GM13976 (cell line): ENCODE measurements at regions not wholly inside any gene's neighbourhood (a gene's known extent, or its start where the extent isn't known, plus 50 kb on each side); places are given as distances from the start of the nearest gene placed in this dataset.

Experiments
- DNase-seq: peaks from one replicate; pipeline ENCODE4 v3.0.0; 2012; ENCODE audit warnings: low spot score
- in situ Hi-C: fragments of 300-500 bp; cut with MboI; formaldehyde crosslinking; loops from one replicate; pipeline ENCODE4 v1.12.0; 2022; ENCODE audit warnings: low sequenced_read_pairs, mixed read lengths, inconsistent platforms; ENCODE audit not compliant: unreplicated experiment
- TF ChIP-seq, protein P1 (sequence below): IDR thresholded peaks from 2 replicates; pipeline ENCODE4 v1.5.1; 2012; ENCODE audit warnings: borderline replicate concordance, mild to moderate bottlenecking; ENCODE audit not compliant: insufficient read depth; ENCODE audit errors: extremely low read depth, missing control alignments, control extremely low read depth

- no peak for DNase-seq
- TF ChIP-seq, protein P1, sequence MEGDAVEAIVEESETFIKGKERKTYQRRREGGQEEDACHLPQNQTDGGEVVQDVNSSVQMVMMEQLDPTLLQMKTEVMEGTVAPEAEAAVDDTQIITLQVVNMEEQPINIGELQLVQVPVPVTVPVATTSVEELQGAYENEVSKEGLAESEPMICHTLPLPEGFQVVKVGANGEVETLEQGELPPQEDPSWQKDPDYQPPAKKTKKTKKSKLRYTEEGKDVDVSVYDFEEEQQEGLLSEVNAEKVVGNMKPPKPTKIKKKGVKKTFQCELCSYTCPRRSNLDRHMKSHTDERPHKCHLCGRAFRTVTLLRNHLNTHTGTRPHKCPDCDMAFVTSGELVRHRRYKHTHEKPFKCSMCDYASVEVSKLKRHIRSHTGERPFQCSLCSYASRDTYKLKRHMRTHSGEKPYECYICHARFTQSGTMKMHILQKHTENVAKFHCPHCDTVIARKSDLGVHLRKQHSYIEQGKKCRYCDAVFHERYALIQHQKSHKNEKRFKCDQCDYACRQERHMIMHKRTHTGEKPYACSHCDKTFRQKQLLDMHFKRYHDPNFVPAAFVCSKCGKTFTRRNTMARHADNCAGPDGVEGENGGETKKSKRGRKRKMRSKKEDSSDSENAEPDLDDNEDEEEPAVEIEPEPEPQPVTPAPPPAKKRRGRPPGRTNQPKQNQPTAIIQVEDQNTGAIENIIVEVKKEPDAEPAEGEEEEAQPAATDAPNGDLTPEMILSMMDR = no peak
- in situ Hi-C loops = no loop called here
Measured at GRCh38 chr2:58614219-58614618, 373.1 kb upstream of the FANCL start.

- in situ Hi-C loops = no loop called here
- no peak for DNase-seq
- TF ChIP-seq, protein P1 = no peak
Measured at GRCh38 chr2:58612973-58613372, 371.8 kb upstream of the FANCL start.

DNA sequence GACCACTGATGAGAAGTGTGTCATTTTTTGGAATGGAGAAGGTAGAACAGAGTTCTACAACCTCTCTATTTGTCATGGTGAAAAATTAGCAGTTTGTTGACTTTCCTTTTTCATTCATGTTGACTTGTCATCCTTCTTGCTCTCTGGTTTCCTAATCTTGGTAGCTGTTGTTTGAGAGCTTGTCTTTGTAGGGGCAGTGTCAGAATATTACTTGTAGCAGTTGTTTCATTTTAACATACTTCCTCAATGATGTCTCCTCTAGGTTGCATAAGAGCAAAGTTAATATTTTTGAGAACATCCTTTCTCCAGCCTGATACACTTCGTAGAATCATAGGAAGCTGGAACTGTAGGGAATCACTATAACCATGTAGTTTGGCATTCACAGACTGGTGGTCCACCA is 368.2 kb upstream of the FANCL start:
- no peak for DNase-seq
- in situ Hi-C loops = no loop called here
- TF ChIP-seq, protein P1 = no peak

DNA sequence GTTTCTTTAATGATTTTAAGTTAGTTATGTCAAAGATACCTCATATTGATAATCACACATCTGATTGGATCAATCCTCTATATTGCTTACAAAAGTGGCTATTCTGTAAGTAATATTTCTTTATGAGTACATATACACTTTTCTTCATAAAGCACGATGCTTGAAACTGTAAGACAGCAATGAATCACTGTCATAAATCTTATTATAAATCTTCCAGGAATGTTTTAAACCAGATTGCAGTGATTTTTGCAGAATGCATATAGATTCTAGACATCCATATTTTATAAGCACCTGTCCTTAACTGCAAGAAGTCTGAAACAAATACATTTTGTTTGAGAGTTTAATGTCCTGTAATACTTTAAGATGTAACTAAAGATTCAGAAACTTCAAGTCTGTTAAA is 367.0 kb upstream of the FANCL start:
- in situ Hi-C loops = no loop called here
- TF ChIP-seq, protein P1 = no peak
- no peak for DNase-seq

DNA sequence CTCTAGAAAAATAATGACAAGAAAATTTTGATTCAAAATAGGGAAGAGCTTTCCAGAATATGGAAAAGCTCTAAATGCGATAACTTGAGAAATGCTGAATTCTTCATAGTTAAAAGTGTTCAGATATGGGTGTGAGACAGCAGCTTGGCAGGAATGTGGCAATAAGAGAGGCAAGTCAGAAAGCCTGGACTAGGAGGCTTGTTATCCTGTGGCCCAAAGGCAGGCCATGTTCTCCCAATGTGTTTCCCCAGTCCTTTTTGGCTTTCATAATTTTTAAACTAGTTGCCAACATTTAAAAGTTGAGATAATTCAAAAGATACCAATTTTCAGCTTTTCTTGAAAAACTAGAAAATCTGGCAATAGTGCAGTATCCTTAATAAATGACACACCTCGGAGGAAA is 366.3 kb upstream of the FANCL start:
- no peak for DNase-seq
- TF ChIP-seq, protein P1 = no peak
- in situ Hi-C loops = no loop called here

DNA sequence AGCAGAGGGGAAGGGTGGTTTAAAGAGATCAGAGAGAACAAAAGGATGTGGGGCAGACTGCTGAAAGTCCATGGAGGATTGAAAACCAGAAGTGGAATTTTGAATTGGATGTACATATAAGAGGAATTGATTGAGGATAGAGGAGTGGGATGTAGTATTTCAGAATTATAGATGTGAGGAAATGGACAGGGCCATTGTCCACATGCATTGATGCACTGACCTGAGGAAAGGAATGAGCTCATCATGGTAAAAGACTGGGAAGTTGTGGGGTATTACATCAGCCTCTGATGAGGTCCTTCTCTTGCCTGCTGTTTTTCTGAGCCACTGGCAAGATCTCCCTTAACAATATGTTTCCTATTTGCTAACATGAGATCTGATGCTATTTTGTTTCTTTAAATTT is 365.7 kb upstream of the FANCL start:
- DNase-seq = no peak
- TF ChIP-seq, protein P1 = no peak
- in situ Hi-C loops = no loop called here

GRCh38 chr2:58604096-58604495 is 363.0 kb upstream of the FANCL start:
- TF ChIP-seq, protein P1 = no peak
- no peak for DNase-seq
- in situ Hi-C loops = no loop called here
